H1 (cell line): ENCODE measurements at regions not wholly inside any gene's neighbourhood (a gene's known extent, or its start where the extent isn't known, plus 50 kb on each side); places are given as distances from the start of the nearest gene placed in this dataset.

Source experiments
- EGR1 ChIP-seq: IDR thresholded peaks from 2 replicates; pipeline ENCODE4 v1.6.1; 2011; ENCODE audit warnings: low read depth, low read length, borderline replicate concordance
- EZH2 ChIP-seq: fragments of 200-600 bp; sonication (generic); IDR thresholded peaks from 2 replicates; pipeline ENCODE4 v1.7.1; 2012; ENCODE audit warnings: low read depth, mild to moderate bottlenecking, moderate library complexity, low read length, inconsistent platforms; ENCODE audit not compliant: severe bottlenecking
- HDAC6 ChIP-seq: IDR thresholded peaks from one replicate; pipeline ENCODE4 v1.7.1; 2012; ENCODE audit warnings: low read depth, mild to moderate bottlenecking, inconsistent platforms, low read length, moderate library complexity
- NANOG ChIP-seq: IDR thresholded peaks from 2 replicates; pipeline ENCODE4 v1.6.1; 2011; ENCODE audit warnings: low read length, low read depth, mild to moderate bottlenecking, inconsistent platforms; ENCODE audit not compliant: insufficient read depth, poor library complexity, severe bottlenecking
- POU5F1 ChIP-seq: IDR thresholded peaks from 2 replicates; pipeline ENCODE4 v1.6.1; 2011; ENCODE audit warnings: low read depth, mild to moderate bottlenecking, low read length, moderate library complexity
- SUZ12 ChIP-seq: fragments of 200-600 bp; sonication (generic); IDR thresholded peaks from 2 replicates; pipeline ENCODE4 v1.6.1; 2012; ENCODE audit warnings: mild to moderate bottlenecking, inconsistent platforms, low read length, moderate library complexity, mixed read lengths
- TAF1 ChIP-seq: IDR thresholded peaks from 2 replicates; pipeline ENCODE4 v1.6.1; 2011; ENCODE audit warnings: mild to moderate bottlenecking, low read depth, low read length
- TCF12 ChIP-seq: IDR thresholded peaks from 2 replicates; pipeline ENCODE4 v1.6.1; 2011; ENCODE audit warnings: low read depth, mild to moderate bottlenecking, low read length
- YY1 ChIP-seq: IDR thresholded peaks from 2 replicates; pipeline ENCODE4 v1.6.1; 2011; ENCODE audit warnings: low read depth, mild to moderate bottlenecking, low read length
- TF ChIP-seq, protein P1 (sequence below): fragments of 300-600 bp; sonication (generic); IDR thresholded peaks from 2 replicates; pipeline ENCODE4 v1.7.1; 2012; ENCODE audit warnings: low read length, moderate library complexity, mild to moderate bottlenecking, inconsistent platforms; ENCODE audit not compliant: insufficient replicate concordance

GRCh38 chr20:63080811-63081210 lies 74.0 kb upstream of the BHLHE23 start (continued):
- TF ChIP-seq, protein P1, sequence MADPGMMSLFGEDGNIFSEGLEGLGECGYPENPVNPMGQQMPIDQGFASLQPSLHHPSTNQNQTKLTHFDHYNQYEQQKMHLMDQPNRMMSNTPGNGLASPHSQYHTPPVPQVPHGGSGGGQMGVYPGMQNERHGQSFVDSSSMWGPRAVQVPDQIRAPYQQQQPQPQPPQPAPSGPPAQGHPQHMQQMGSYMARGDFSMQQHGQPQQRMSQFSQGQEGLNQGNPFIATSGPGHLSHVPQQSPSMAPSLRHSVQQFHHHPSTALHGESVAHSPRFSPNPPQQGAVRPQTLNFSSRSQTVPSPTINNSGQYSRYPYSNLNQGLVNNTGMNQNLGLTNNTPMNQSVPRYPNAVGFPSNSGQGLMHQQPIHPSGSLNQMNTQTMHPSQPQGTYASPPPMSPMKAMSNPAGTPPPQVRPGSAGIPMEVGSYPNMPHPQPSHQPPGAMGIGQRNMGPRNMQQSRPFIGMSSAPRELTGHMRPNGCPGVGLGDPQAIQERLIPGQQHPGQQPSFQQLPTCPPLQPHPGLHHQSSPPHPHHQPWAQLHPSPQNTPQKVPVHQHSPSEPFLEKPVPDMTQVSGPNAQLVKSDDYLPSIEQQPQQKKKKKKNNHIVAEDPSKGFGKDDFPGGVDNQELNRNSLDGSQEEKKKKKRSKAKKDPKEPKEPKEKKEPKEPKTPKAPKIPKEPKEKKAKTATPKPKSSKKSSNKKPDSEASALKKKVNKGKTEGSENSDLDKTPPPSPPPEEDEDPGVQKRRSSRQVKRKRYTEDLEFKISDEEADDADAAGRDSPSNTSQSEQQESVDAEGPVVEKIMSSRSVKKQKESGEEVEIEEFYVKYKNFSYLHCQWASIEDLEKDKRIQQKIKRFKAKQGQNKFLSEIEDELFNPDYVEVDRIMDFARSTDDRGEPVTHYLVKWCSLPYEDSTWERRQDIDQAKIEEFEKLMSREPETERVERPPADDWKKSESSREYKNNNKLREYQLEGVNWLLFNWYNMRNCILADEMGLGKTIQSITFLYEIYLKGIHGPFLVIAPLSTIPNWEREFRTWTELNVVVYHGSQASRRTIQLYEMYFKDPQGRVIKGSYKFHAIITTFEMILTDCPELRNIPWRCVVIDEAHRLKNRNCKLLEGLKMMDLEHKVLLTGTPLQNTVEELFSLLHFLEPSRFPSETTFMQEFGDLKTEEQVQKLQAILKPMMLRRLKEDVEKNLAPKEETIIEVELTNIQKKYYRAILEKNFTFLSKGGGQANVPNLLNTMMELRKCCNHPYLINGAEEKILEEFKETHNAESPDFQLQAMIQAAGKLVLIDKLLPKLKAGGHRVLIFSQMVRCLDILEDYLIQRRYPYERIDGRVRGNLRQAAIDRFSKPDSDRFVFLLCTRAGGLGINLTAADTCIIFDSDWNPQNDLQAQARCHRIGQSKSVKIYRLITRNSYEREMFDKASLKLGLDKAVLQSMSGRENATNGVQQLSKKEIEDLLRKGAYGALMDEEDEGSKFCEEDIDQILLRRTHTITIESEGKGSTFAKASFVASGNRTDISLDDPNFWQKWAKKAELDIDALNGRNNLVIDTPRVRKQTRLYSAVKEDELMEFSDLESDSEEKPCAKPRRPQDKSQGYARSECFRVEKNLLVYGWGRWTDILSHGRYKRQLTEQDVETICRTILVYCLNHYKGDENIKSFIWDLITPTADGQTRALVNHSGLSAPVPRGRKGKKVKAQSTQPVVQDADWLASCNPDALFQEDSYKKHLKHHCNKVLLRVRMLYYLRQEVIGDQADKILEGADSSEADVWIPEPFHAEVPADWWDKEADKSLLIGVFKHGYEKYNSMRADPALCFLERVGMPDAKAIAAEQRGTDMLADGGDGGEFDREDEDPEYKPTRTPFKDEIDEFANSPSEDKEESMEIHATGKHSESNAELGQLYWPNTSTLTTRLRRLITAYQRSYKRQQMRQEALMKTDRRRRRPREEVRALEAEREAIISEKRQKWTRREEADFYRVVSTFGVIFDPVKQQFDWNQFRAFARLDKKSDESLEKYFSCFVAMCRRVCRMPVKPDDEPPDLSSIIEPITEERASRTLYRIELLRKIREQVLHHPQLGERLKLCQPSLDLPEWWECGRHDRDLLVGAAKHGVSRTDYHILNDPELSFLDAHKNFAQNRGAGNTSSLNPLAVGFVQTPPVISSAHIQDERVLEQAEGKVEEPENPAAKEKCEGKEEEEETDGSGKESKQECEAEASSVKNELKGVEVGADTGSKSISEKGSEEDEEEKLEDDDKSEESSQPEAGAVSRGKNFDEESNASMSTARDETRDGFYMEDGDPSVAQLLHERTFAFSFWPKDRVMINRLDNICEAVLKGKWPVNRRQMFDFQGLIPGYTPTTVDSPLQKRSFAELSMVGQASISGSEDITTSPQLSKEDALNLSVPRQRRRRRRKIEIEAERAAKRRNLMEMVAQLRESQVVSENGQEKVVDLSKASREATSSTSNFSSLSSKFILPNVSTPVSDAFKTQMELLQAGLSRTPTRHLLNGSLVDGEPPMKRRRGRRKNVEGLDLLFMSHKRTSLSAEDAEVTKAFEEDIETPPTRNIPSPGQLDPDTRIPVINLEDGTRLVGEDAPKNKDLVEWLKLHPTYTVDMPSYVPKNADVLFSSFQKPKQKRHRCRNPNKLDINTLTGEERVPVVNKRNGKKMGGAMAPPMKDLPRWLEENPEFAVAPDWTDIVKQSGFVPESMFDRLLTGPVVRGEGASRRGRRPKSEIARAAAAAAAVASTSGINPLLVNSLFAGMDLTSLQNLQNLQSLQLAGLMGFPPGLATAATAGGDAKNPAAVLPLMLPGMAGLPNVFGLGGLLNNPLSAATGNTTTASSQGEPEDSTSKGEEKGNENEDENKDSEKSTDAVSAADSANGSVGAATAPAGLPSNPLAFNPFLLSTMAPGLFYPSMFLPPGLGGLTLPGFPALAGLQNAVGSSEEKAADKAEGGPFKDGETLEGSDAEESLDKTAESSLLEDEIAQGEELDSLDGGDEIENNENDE = no peak
- TF ChIP-seq SUZ12 = no peak
- no peak for TF ChIP-seq EZH2
- TF ChIP-seq TAF1 = no peak
- TF ChIP-seq YY1 = no peak
- no peak for TF ChIP-seq EGR1
- TF ChIP-seq HDAC6 = no peak
- no peak for TF ChIP-seq POU5F1
- no peak for TF ChIP-seq NANOG
- TF ChIP-seq TCF12 = no peak
